GM06990 (cell line): ENCODE measurements at regions not wholly inside any gene's neighbourhood (a gene's known extent, or its start where the extent isn't known, plus 50 kb on each side); places are given as distances from the start of the nearest gene placed in this dataset.
"Not testable (repeated sequence)": the region's sequence is repeated elsewhere in the genome, so short reads cannot be mapped to it uniquely, and the experiment has no call there.

Experiments
- DNase-seq: peaks from one replicate; pipeline ENCODE4 v3.0.0-alpha.2; 2011; ENCODE audit not compliant: insufficient read length; ENCODE audit errors: extremely low read depth
- H3K27me3 ChIP-seq: replicated peaks from 2 replicates; pipeline ENCODE4 v1.6.0; 2011; ENCODE audit warnings: low read length; ENCODE audit not compliant: control insufficient read depth, insufficient read depth
- H3K36me3 ChIP-seq: 2 replicates; pipeline ENCODE4 v1.5.1; 2011; ENCODE audit warnings: low read length; ENCODE audit not compliant: control insufficient read depth, insufficient read depth
- H3K4me3 ChIP-seq: replicated peaks from 2 replicates; pipeline ENCODE4 v1.5.1; 2011; ENCODE audit warnings: low read depth, mild to moderate bottlenecking, control low read depth, low read length
- TF ChIP-seq, protein P1 (sequence below): IDR thresholded peaks from 2 replicates; pipeline ENCODE4 v1.5.1; 2011; ENCODE audit warnings: low read length, control low read depth, mild to moderate bottlenecking, inconsistent platforms; ENCODE audit not compliant: insufficient read depth, poor library complexity, severe bottlenecking

DNA sequence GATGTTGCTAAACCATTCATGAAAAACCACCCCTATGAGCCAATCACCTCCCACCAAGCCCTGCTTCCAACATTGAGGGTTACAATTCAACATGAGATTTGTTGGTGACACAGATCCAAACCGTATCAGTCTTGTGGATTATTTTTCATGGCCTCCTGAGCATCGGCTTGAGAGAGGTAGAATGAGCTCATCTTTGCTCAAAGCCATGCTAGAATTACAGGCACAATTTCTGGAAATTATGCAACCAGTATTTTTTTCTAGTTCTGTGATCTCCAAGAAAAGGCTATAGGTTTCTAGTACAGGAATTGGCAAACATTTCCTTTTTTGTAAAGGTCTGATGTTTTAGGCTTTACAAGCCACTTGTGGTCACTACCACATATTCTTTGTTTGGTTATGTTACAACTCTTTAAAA is 219.4 kb downstream of the DUSP10 start:
- no peak for DNase-seq
- TF ChIP-seq, protein P1, sequence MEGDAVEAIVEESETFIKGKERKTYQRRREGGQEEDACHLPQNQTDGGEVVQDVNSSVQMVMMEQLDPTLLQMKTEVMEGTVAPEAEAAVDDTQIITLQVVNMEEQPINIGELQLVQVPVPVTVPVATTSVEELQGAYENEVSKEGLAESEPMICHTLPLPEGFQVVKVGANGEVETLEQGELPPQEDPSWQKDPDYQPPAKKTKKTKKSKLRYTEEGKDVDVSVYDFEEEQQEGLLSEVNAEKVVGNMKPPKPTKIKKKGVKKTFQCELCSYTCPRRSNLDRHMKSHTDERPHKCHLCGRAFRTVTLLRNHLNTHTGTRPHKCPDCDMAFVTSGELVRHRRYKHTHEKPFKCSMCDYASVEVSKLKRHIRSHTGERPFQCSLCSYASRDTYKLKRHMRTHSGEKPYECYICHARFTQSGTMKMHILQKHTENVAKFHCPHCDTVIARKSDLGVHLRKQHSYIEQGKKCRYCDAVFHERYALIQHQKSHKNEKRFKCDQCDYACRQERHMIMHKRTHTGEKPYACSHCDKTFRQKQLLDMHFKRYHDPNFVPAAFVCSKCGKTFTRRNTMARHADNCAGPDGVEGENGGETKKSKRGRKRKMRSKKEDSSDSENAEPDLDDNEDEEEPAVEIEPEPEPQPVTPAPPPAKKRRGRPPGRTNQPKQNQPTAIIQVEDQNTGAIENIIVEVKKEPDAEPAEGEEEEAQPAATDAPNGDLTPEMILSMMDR = no peak
- Histone ChIP-seq H3K4me3 (no peak overlapping the region), H3K36me3 (no peaks in the 10 kb centered on the region), H3K27me3 (no peaks in the 10 kb centered on the region)

DNA sequence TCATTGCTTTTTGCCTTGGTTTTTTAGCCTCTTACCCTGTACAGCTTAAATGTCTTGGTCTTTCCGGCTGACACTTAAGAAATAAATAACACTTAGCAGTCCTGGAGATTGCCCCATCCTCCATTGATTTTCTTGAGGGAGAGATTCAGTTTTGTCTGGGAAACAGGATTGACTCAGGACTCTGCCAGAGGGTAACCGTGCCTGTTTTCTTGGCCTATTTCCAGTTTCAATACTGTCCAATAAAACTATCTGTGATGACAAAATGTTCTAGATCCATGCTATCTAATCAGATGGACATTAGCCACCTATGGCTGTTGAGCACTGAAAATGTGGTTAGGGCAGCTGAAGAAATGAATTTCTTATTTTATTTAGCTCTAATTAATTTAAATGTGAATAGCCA is 216.1 kb downstream of the DUSP10 start:
- Histone ChIP-seq H3K36me3 (no peaks in the 10 kb centered on the region), H3K27me3 (no peaks in the 10 kb centered on the region), H3K4me3 (no peak overlapping the region)
- TF ChIP-seq, protein P1 = no peak
- DNase-seq = no peak

DNA sequence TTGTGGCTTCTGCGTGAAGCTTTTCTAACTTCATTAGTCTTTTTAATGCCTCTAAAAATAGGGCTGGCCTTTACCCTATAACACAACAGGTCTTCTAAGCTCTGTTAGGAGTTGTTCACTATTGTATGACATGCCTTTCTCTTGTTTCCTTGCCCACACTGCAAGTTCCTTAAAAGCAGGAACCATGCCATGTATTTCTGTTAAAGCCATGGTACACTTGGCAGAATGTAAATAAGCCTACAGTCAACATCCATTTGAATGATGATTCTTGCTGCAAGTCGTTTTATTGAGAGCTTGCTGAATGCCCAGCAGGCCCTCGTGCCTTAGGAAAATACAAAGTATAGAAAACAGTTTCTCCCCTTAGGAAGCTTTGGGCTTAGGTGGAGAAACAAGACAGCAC is 214.6 kb downstream of the DUSP10 start:
- no peak for DNase-seq

DNA sequence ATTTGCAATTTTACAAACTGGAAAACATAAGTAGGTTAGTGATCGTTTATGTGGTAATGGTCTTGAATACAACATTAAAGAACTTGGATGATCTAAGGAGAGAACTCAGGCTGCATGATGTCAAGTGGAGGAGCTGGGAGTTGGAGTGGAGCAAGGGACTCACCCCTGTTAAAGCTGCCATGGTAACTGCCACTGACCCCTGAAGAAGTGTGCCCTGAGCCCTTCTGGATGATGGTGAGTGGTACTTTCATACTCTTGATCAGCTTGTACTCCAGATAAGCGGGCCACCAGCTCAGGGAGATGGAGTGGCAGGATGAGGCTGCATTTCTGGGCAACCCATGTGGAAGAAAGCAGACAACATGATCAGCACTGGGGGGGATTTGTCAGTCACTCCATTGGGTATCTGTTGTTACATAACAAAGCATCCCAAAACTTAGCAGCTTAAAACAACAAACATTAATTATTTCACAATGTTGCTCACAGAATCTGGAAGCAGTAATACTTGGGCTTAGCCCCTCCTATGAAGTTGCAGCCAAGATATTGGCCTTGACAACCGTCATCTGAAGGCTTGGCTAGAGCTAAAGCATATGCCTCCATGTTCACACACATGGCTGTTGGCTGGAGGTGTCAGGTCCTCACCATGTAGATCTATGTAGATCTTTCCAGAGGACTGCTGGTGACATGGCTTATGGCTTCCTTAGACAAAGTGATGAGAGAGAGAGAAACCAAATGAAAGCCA is 213.8 kb downstream of the DUSP10 start:
- Histone ChIP-seq H3K27me3 (no peaks in the 10 kb centered on the region), H3K4me3 (no peak overlapping the region), H3K36me3 (no peaks in the 10 kb centered on the region)
- no peak for DNase-seq
- TF ChIP-seq, protein P1 = no peak

More for the DNA sequence above, 214.6 kb downstream of the DUSP10 start:
- Histone ChIP-seq H3K4me3 (no peak overlapping the region), H3K36me3 (no peaks in the 10 kb centered on the region), H3K27me3 (no peaks in the 10 kb centered on the region)
- TF ChIP-seq, protein P1 = no peak

DNA sequence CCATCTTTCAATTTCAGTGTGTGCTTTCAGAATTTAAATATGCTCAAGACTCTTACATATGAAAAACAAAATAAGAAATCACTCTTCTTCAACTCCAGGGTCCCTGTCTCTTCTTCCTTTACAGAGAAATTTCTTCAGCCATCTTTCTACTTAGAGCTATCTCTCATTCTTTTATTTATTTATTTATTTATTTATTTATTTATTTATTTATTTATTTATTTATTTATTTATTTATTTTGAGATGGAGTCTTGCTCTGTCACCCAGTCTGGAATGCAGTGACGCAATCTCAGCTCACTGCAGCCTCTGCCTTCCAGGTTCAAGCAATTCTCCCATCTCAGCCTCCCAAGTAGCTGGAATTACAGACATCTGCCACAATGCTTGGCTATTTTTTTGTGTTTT is 211.7 kb downstream of the DUSP10 start:
- H3K36me3 ChIP-seq, H3K4me3 ChIP-seq, H3K27me3 ChIP-seq, DNase-seq: not testable (repeated sequence)

DNA sequence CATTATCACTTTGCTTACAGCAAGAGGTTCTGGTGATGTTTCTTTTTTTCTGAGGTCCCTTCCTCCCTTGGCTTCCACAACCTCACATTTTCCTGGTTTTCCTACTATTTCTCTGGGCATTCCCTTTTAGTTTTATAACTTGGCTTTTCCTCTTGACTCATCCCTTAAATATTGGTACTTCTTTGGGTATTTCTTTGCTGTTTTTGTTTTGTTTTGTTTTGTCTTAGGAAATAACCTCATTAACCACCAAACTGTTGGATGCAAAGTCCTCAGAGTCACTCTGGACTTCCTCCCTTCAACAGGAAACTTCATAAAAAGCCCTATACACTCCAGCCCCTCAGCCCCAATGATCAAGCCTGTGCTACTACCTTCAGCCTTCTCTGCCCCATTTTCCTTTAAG is 211.1 kb downstream of the DUSP10 start:
- no peak for DNase-seq
- Histone ChIP-seq H3K36me3 (no peaks in the 10 kb centered on the region), H3K4me3 (no peak overlapping the region), H3K27me3 (no peaks in the 10 kb centered on the region)
- TF ChIP-seq, protein P1 = no peak
